PC-9 (cell line): ENCODE measurements at regions not wholly inside any gene's neighbourhood (a gene's known extent, or its start where the extent isn't known, plus 50 kb on each side); places are given as distances from the start of the nearest gene placed in this dataset.

Source experiments
- BruUV-seq: library from RNA; stranded (reverse); fragments of 400-500 nt; replicated peaks from 2 replicates; lab custom pipeline; 2021; lab: Mats Ljungman, UMichigan
- CTCF ChIA-PET: fragments of 300-600 bp; sonication (Branson Sonifier 250); formaldehyde crosslinking; loops from one replicate; lab custom pipeline; 2022; ENCODE audit warnings: antibody characterized with exemption; lab: Charles Lee
- POLR2A ChIA-PET: fragments of 300-600 bp; sonication (Branson Sonifier 250); formaldehyde crosslinking; loops from one replicate; lab custom pipeline; 2022; ENCODE audit warnings: antibody characterized with exemption; ENCODE audit not compliant: unreplicated experiment; lab: Charles Lee
- DNase-seq, 2 experiments: peaks; one replicate each; pipeline versions ENCODE4 v3.0.0 to v3.0.0-alpha.2; 2015 to 2022; ENCODE audit warnings: mixed read lengths in 1 of 2
- H2AFZ ChIP-seq: fragments of 200-600 bp; sonication (generic); 2 replicates; pipeline ENCODE4 v1.8.1; 2017; ENCODE audit warnings: antibody characterized with exemption
- H3F3A ChIP-seq: fragments of 200-600 bp; sonication (generic); 2 replicates; pipeline ENCODE4 v1.8.1; 2017; ENCODE audit warnings: antibody characterized with exemption, mild to moderate bottlenecking, low read depth; ENCODE audit not compliant: insufficient read depth
- H3K27ac ChIP-seq: fragments of 200-600 bp; sonication (generic); 2 replicates; pipeline ENCODE4 v1.6.1; 2016; ENCODE audit warnings: mixed run types
- H3K27me3 ChIP-seq: fragments of 200-600 bp; sonication (generic); 2 replicates; pipeline ENCODE4 v1.6.1; 2016; ENCODE audit warnings: low read depth, mixed run types; ENCODE audit not compliant: insufficient read depth
- H3K36me3 ChIP-seq: fragments of 200-600 bp; sonication (generic); 2 replicates; pipeline ENCODE4 v1.6.1; 2016; ENCODE audit warnings: low read depth, mixed run types
- H3K4me1 ChIP-seq: fragments of 200-600 bp; sonication (generic); replicated peaks from 2 replicates; pipeline ENCODE4 v1.6.1; 2016; ENCODE audit warnings: mixed run types; ENCODE audit not compliant: insufficient read depth
- H3K4me2 ChIP-seq: fragments of 200-600 bp; sonication (generic); 2 replicates; pipeline ENCODE4 v1.6.1; 2017; ENCODE audit warnings: mixed run types
- H3K4me3 ChIP-seq: fragments of 200-600 bp; sonication (generic); 2 replicates; pipeline ENCODE4 v1.6.1; 2016; ENCODE audit warnings: mixed run types
- H3K79me2 ChIP-seq: fragments of 200-600 bp; sonication (generic); 2 replicates; pipeline ENCODE4 v1.6.1; 2017; ENCODE audit warnings: low read depth, mixed run types
- H3K9me2 ChIP-seq: fragments of 200-600 bp; sonication (generic); 2 replicates; pipeline ENCODE4 v1.8.1; 2017; ENCODE audit warnings: mild to moderate bottlenecking; ENCODE audit not compliant: insufficient read depth
- H3K9me3 ChIP-seq: fragments of 200-600 bp; sonication (generic); 2 replicates; pipeline ENCODE4 v1.8.1; 2016; ENCODE audit warnings: low read depth; ENCODE audit not compliant: insufficient read depth
- H4K20me1 ChIP-seq: fragments of 200-600 bp; sonication (generic); 2 replicates; pipeline ENCODE4 v1.8.1; 2017; ENCODE audit not compliant: insufficient read depth
- EZH2 ChIP-seq: fragments of 200-600 bp; sonication (generic); IDR thresholded peaks from 2 replicates; pipeline ENCODE4 v1.8.0; 2017; ENCODE audit warnings: antibody characterized with exemption, low read depth
- intact Hi-C: fragments of 100-400 bp; cut with micrococcal nuclease; formaldehyde crosslinking; loops from one replicate; pipeline ENCODE4 v1.10.0; 2022; ENCODE audit not compliant: unreplicated experiment
- TF ChIP-seq, protein P1 (sequence below): fragments of 200-600 bp; sonication (generic); conservative IDR thresholded peaks from 2 replicates; pipeline ENCODE4 v1.6.1; 2017; ENCODE audit warnings: mixed run types, antibody characterized with exemption, mild to moderate bottlenecking, moderate library complexity

GRCh38 chr10:105609451-105609850 lies 968.4 kb downstream of the SORCS3 start:
- DNase-seq, result no peak
- no peaks in the 10 kb centered on the region for H3K9me2 ChIP-seq
- no peak overlapping the region for H2AFZ ChIP-seq
- no peaks in the 10 kb centered on the region for H3F3A ChIP-seq
- H3K4me2 ChIP-seq, result no peak overlapping the region
- H3K4me1 ChIP-seq, result no peaks in the 10 kb centered on the region
- H3K27ac ChIP-seq, result no peak overlapping the region
- POLR2A ChIA-PET, result no interaction called here
- no peaks in the 10 kb centered on the region for H4K20me1 ChIP-seq
- no peaks in the 10 kb centered on the region for H3K9me3 ChIP-seq
- intact Hi-C loops, result no loop called here
- no peaks in the 10 kb centered on the region for H3K79me2 ChIP-seq
- TF ChIP-seq EZH2, result no peak
- TF ChIP-seq, protein P1, sequence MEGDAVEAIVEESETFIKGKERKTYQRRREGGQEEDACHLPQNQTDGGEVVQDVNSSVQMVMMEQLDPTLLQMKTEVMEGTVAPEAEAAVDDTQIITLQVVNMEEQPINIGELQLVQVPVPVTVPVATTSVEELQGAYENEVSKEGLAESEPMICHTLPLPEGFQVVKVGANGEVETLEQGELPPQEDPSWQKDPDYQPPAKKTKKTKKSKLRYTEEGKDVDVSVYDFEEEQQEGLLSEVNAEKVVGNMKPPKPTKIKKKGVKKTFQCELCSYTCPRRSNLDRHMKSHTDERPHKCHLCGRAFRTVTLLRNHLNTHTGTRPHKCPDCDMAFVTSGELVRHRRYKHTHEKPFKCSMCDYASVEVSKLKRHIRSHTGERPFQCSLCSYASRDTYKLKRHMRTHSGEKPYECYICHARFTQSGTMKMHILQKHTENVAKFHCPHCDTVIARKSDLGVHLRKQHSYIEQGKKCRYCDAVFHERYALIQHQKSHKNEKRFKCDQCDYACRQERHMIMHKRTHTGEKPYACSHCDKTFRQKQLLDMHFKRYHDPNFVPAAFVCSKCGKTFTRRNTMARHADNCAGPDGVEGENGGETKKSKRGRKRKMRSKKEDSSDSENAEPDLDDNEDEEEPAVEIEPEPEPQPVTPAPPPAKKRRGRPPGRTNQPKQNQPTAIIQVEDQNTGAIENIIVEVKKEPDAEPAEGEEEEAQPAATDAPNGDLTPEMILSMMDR, result no peak
- CTCF ChIA-PET, result no interaction called here
- no peak overlapping the region for H3K4me3 ChIP-seq
- H3K36me3 ChIP-seq, result no peaks in the 10 kb centered on the region
- no TSS peak for BruUV-seq
- H3K27me3 ChIP-seq, result no peaks in the 10 kb centered on the region

GRCh38 chr10:105605918-105606317 lies 964.8 kb downstream of the SORCS3 start:
- H2AFZ ChIP-seq, result no peak overlapping the region
- no TSS peak for BruUV-seq
- H3K27me3 ChIP-seq, result no peaks in the 10 kb centered on the region
- intact Hi-C loops, result no loop called here
- H3K4me2 ChIP-seq, result no peak overlapping the region
- H4K20me1 ChIP-seq, result no peaks in the 10 kb centered on the region
- DNase-seq, result no peak
- POLR2A ChIA-PET, result no interaction called here
- no peaks in the 10 kb centered on the region for H3F3A ChIP-seq
- no peak for TF ChIP-seq EZH2
- TF ChIP-seq, protein P1, result no peak
- no peaks in the 10 kb centered on the region for H3K9me3 ChIP-seq
- CTCF ChIA-PET, result no interaction called here
- H3K79me2 ChIP-seq, result no peaks in the 10 kb centered on the region
- no peak overlapping the region for H3K27ac ChIP-seq
- no peaks in the 10 kb centered on the region for H3K36me3 ChIP-seq
- H3K4me3 ChIP-seq, result no peak overlapping the region
- H3K4me1 ChIP-seq, result no peaks in the 10 kb centered on the region
- no peaks in the 10 kb centered on the region for H3K9me2 ChIP-seq

- CTCF ChIA-PET, result no interaction called here
- POLR2A ChIA-PET, result no interaction called here
- intact Hi-C loops, result no loop called here
Measured at GRCh38 chr10:105605104-105605503, 964.0 kb downstream of the SORCS3 start.

More at GRCh38 chr10:105605104-105605503, 964.0 kb downstream of the SORCS3 start:
- Histone ChIP-seq H4K20me1 (no peaks in the 10 kb centered on the region), H3K4me2 (no peak overlapping the region), H3K27me3 (no peaks in the 10 kb centered on the region), H3K4me1 (no peaks in the 10 kb centered on the region), H3F3A (no peaks in the 10 kb centered on the region), H3K27ac (no peak overlapping the region), H3K79me2 (no peaks in the 10 kb centered on the region), H3K4me3 (no peak overlapping the region), H3K9me3 (no peaks in the 10 kb centered on the region), H3K36me3 (no peaks in the 10 kb centered on the region), H3K9me2 (no peaks in the 10 kb centered on the region), H2AFZ (no peak overlapping the region)
- DNase-seq, result no peak
- TF ChIP-seq EZH2, result no peak
- TF ChIP-seq, protein P1, result no peak
- no TSS peak for BruUV-seq
